GM19452 (cell line): ENCODE measurements at regions not wholly inside any gene's neighbourhood (a gene's known extent, or its start where the extent isn't known, plus 50 kb on each side); places are given as distances from the start of the nearest gene placed in this dataset.

Experiments used
- ATAC-seq: cut with Tn5 transposase; IDR thresholded peaks from one replicate; pipeline ENCODE4 v1.9.1; 2021; ENCODE audit not compliant: unreplicated experiment

DNA sequence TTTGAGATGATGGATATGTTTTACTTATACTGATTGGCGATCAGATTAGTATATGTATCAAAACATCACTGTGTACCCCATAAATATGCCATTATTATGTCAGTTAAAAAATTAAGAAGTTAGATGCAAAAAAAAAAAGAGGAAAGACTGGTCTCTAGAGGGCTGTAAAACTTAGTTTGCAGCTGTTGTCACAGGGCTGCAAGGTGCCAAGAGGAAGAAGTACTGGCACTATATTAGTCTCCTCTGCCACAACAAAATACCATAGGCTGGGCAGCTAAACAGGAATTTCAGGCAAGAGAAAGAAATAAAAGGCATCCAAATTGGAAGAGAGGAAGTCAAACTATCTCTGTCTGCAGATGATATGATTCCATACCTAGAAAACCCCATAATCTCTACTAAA is 177.8 kb upstream of the PLPP4 start:
- ATAC-seq = no peak

DNA sequence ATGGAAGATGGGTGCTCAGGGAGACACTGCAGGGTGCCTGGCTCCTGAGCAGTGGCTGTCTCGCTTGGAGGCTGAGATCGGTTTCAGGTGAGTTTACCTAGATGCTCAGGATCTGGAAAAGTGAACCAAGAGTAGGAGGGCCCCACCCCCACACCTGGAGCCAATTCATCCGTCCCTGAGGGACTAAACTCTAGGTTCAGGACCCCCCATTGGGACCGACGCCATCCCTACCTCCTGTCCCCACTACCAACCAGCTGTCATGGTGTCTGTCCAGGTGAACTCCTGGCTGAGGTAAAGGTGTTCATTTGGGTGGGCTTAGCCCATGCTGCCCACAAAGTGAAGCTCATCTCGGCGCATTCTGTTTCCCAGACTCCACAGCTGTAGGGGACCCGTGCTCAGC is 174.6 kb upstream of the PLPP4 start:
- ATAC-seq = no peak

DNA sequence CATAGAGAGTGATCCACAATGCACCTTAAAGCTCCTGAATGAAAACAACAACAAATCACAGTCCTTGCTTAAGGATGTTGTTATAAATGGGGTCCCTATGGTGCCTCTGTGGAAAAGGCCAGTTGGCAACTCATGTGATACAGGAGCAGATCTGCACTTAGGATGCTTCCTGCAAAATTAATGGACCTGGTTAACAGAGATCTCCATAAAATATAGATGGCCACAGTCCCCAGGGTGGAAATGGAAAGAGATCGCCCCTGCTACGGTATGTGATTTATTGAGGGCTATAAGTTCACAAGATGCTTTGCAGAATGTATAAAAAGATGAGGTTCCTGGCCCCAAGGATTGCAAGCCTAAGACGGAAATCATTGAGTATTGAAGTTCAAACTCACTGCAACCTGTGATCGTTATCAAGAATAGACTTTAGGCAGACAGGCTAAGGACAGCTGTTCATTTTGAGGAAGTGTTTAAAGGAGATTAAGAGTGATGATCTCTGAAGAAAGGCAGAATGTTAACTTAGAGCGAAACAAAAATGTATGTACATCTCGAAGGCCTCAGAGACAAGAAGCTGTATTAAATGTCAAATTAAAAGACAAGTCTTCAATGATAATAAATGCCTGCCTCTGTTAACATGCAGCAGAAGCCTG is 174.1 kb upstream of the PLPP4 start:
- ATAC-seq = no peak

DNA sequence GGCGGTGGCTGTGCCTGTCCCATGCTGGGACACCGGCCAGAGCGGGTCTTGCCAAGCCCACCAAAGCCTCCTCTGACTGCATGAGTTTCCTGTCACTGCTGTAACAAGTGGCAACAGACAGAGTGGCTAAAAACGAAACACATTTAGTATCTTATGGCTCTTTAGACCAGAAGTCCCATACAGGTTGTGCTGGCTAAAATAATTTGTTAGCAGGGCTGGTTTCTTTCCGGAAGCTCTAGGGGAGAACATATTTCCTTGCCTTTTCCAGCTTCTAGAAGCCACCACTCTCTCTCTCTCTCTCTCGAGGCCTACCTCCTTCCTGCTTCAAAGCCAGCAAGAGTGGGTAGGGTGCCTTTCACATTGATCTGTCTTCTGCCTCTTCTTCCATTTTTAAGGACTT is 171.6 kb upstream of the PLPP4 start:
- no peak for ATAC-seq

DNA sequence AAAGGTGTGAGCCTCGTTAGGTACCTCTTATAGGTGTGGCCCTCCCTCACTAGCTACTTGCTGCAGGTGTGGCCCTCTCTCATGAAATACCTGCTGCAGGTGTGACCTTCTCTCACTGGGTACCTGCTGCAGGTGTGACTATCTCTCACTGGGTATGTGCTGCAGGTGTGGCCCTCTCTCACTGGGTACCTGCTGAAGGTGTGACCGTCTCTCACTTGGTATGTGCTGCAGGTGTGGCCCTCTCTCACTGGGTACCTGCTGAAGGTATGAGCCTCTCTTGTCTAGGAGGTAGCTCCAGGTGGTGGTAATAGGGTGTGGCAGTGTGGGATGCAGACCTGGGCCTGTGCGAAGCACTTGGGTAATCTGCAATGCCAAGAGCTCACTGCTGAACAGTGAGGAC is 170.7 kb upstream of the PLPP4 start:
- ATAC-seq = no peak

DNA sequence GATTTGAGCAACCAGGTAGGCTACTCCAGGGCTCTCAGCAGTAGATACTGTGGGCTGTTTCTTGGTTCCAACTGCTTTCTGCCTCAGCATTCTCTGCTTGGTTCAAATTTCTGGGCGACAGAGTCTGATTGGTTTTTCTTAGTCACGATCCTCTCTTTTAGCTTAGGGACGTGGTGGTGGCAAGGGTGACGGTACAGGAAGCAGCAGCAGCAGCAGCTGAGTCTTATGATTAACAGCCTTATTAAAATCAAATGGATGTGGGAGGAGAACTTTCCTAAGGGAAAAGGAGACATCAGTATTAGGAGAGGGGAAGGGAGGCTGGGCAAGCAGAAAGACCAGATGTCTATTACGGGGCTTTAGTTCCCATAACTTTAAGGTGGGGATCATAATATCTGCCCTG is 156.5 kb upstream of the PLPP4 start:
- ATAC-seq = no peak

DNA sequence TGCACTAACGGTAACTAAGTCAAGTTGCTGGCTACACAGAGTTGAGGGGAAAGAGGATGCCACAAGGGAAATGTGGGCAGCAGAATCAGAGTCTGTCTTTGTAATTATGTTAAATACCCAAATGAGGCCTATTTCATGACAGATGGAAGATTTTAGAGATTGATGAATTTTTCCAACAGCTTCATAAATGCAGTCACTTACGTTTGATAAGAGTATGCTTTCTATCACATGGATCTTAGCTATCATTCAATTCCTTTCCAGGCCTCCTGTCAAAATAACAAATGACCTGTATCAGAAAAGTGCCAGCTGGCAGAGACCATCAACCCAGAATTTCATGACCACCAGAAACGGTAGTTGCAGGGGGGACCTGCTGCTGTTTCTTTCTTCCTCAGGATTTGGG is 148.4 kb upstream of the PLPP4 start:
- ATAC-seq = no peak

DNA sequence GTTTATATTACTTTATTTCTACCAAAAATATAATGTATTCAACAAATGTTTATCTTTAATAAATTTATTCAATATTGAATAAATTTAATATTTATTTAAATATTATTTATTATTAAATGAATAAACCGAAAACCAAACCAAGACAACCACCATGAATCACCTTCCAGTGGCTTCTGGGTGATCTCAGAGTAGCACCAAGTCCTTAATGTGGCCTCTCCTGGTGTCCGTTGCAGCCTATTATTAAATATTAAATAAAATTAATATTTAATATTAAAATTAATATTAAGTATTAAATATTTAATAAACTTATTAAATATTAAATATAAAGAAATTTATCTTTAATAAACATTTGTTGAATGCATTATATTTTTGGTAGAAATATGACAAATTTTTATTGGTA is 143.3 kb upstream of the PLPP4 start:
- no peak for ATAC-seq

DNA sequence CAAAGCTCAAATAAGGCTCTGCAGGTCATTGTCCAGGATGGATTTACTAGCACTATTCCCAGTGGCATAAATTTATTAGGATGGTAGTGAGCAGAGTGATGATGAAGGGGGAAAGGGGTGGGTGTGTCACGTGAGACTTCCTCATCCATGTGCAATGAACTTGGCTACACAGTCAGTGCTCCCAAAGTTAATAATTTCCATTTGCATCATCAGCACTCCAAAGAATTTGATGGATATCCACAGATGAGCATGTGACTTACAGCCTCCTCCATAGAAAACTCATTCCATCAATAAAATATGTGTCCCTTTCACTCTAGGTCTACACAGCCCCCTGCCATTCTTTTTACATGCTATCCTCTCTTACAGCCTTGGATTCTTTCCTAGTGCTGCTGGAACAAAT is 142.6 kb upstream of the PLPP4 start:
- no peak for ATAC-seq

DNA sequence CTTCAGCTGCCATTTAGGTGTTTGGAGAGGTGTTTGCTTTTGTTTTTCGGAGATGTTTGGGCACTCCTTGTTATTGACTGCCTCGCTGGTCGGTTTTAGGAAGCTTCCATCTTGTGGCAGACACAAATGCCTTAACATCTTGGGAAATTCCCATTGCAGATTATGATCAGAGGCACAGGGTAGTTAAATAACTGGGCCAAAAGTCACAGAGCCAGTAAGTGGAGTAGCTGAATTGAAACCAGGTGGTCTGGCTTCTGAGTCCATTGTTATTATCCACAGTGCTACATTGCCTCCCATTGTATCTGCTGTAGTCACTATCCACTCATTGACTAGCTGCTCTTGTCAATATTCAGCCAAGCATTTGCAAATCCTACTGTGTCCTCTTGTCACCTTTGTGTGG is 138.2 kb upstream of the PLPP4 start:
- no peak for ATAC-seq

DNA sequence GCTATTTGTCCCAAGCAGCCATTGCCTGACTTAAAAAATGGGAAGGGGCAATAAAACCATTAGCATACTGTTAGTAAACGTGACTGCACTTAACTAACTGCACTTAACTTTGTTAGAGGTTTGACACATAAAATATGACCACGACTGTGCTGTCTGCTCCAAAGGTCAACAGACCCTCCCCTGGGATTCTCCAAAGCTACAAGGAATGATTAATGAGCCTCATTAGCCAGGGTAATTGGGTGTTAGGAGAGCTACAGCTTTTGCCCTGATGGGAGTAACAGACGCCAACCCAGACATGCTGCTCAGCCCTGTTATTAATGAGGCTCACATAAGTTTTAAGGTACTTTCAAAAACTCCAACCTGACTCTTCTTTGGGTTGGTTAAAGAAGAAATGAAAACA is 129.4 kb upstream of the PLPP4 start:
- no peak for ATAC-seq

DNA sequence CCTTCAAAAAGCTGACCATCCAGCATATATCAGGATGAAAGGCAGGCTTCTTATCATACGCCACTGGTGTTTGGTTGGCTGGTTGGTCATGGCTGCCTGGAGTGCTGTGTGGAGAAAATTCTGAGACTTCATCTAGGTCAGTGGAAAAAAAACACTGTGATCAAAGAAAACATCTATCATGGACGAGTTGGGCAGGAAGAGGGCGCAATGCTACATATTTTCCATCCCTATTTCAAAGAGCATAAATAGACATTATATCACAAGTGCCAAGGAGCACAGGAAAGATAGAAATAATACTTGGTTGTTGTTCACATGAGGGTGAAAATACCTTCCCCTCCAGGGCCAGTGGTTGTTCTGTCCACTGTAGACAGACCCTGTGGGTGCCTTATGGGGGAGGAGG is 128.4 kb upstream of the PLPP4 start:
- ATAC-seq = no peak

DNA sequence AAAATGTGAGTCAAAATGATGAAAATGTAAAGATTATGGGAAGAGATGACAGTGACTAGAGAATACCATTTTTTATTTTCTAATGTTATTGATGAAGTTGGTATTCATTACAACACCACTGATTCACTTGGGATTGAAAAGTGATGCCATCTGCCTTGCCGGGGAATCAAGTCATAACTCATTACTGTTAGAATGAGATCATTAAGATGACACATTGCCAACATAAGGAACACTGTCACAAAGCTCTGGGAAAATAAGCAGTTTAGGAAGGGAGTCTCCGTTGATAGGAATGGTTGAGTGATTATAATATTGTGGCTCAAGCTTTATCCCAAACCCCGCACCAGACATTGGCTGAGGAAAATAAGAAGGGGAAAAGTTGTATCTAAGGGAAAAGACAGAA is 121.5 kb upstream of the PLPP4 start:
- no peak for ATAC-seq

DNA sequence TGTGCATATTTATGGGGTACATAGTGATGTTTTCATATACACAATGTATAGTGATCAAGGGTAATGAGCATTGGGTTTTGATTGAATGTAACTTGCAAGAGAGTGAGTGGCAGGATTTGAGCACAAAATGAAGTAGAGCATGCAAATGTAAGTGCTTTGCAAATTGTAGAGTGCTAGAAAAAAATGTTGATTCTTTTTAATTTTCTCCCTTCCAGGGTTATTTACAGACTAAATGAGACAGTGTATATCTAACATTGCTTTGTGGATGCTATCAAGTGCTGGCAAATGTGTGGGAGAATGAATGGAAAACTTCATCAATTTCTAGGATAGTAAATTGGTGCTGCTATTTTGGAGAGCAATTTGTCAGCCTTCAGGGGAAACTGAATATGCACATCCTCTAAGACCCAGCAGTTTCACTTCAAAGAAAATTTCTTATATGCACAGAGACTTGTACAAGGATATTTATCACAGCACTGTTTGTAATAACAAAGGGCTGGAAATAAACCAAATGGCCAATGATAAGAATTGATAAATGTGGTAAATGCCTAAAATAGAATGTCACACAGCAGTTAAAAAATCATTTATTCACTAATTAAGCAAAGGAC is 120.6 kb upstream of the PLPP4 start:
- no peak for ATAC-seq

DNA sequence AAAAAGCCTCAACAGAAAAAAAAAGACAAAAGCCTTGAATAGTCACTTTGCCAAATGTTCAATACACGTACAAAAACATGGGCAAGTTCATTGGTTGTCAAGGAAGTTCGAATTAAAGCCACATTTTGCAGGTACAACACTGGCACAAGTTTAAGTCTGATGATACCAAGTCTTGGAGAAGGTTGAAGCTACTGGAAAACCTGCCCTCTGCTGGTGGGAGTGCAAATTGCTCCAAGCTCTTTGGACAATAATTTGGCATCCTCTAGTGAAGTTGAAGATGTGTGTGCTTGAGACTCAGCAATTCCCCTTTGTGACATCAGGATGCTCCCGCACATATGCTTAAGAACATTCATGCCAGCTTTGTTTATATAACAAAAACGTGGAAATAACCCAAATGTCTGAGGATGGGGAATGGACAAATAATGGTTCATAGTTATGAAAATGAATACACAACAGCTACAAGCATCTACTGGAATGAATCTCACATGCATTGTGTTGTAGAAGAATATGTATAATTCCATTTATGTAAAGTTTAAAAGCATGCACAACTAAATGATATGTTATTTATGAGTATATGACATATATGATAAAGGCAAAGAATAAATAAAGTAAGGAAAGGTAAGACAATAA is 120.0 kb upstream of the PLPP4 start:
- ATAC-seq = no peak

DNA sequence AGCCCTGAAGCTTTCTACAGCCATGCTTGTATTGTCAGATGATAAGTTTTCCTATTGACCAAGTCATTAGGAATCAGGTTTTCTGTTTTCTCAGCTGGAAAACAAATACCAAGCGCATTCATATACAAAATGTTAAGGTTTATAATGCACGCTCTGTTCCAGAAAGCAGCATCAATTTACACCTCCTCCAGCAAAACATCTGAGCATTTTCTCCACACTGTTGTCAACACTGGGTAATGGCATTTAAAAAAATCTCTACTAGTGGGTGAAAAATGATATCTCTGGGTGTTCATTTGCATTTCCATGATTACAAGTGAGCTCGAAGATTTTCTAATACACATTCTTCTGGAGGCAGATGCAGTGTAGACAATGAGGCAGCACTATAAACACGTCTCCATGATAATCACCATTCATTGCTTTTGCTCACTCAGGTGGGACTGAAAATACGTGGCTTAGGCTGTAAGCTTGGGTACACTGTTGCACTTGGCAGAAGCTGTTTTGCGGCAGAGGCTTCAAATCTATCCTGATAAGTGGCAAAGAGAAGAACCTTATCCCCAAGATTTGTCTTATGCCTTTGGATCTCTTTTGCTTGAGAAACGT is 114.8 kb upstream of the PLPP4 start:
- ATAC-seq = no peak

DNA sequence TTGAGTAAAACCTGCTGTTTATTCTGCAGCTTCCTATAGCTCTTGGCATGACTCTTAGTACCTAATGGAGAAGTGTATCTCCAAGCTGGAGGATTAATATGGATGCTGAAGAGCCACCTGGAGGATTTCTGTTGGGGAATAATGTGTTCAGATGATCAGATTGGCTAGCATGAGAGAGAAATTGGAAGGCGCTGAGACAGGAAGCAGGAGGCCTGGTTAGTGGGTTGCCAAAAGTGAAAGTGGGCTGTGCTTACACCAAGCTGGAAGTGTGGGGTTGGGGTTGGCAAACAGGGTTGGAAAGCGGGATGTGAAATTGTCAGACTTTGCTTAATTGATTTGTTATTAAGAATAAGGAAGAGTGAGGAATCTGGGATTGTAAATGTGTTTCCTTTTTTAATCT is 111.8 kb upstream of the PLPP4 start:
- ATAC-seq = no peak

DNA sequence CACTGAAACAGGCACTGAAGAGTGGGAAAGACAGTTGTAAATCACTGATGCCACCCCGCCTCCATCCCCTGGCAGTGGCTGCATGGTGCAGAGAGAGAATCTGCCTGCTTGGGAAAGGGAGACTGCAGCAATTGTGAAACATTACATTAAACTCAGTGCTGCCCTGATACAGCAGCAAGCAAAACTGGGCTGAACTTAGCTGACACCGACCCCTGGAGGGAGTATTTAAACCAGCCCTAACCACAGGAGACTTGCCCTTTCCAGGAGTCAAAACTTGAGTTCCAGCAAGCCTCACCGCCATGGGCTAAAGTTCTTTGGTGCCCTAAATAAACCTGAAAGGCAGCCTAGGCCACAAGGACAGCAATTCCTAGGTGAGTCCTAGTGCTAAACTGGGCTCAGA is 109.4 kb upstream of the PLPP4 start:
- ATAC-seq = no peak

DNA sequence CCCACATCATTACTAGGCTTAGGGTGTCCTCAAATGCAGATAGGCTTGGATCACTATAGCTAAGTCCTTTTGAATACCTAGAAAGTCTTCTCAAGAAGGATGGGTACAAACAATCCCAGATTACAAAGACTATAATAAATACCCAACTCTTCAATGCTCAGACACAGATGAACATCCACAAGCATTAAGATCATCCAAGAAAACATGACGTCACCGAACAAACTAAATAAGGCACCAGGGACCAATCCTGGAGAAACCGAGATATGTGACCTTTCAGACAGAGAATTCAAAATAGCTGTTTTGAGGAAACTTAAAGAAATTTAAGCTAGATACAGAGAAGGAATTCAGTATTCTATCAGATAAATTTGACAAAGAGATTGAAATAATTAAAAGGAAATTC is 108.0 kb upstream of the PLPP4 start:
- no peak for ATAC-seq

DNA sequence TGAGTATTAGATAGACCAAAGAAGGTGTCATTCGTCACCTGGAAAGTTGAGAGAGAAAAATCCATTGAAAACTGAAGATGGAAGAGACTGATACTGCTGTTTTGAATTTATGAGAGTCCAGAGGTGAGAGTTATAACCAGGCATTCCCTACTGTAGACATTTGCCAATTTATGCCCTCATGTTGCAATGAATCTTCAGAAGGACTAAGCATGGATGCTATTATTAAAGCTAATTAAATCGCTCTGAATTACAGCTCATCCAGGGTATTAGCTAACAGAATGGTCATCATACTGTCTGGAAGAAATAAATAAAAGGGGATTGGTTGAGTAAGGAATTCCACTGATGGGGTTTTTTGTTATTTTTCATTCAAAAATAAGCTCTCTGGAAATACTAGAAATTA is 101.6 kb upstream of the PLPP4 start:
- no peak for ATAC-seq

DNA sequence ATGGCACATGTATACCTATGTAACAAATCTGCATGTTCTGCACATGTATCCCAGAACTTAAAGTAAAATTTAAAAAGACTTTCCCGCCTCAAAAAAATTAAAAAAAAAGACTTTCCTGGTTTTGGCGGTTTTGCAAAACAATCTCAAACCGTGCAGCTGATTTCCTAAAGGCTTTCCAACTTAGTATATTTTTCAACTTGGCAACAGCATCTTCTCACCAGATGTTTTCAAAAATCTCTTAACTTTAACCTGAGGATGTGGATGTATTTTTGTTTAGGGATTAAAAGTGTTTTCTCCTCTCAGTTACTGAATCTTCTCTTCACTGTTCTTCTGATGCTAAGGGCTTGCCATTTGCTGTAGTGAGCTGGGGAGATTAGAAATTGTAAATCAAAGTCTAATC is 96.5 kb upstream of the PLPP4 start:
- ATAC-seq = no peak

DNA sequence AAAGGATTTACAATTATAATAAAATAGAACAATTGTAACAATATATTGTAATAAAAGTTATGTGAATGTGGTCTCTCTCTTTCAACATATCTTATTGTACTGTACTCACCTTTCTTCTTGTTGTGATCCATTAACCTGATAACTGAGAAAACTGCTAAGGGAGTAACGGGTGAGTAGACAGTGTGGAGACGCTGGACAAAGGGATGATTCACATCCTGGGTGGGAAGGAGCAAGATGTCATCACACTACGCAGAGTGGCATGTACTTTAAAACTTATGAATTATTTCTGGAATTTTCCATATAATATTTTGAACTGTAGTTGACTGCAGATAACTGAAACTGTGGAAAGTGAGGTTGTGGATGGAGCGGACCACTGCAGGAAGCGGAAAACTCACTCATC is 91.2 kb upstream of the PLPP4 start:
- no peak for ATAC-seq

DNA sequence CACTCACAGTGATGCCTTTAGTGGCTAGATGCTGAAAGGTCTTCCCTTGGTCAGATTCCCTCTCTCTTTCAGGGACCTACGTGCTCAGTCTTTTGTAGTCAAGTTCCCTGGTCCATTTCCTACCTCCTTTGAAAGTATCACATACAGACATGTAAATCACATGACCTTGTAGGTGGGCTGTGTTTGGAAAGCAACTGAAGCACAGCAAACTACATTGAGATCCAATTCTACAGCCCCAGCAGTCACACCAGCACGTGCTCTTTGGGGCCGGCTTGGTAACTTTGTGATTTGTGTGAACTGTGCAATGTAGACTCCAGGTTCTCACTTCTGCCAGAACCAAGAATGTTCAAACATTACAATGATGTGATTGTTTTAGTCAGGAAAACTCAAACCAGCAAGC is 89.7 kb upstream of the PLPP4 start:
- ATAC-seq = no peak
